Body of pancreas (tissue), 4 donors: ENCODE measurements at regions not wholly inside any gene's neighbourhood (a gene's known extent, or its start where the extent isn't known, plus 50 kb on each side); places are given as distances from the start of the nearest gene placed in this dataset.

ENCODE experiments used
- ATAC-seq: fragments of 150-250 bp; one replicate; pipeline ENCODE4 v1.9.1; 2016
- DNase-seq, 4 donors: peaks; one replicate each; pipeline ENCODE4 v3.0.0-alpha.2; 2019
- H3K27ac ChIP-seq, 4 donors: fragments of 200-600 bp; sonication (generic); 1 replicate in 3 of 4; 2 replicates in 1 of 4; pipeline versions ENCODE4 v1.5.1 to v1.6.1; 2016 to 2019; ENCODE audit warnings: mild to moderate bottlenecking in 1 of 4, mixed read lengths in 1 of 4, moderate library complexity in 1 of 4
- H3K27me3 ChIP-seq, 2 donors: fragments of 200-600 bp; sonication (generic); one replicate each; pipeline ENCODE4 v1.6.0; 2016; ENCODE audit warnings: mild to moderate bottlenecking in 1 of 2
- H3K36me3 ChIP-seq, 2 donors: fragments of 200-600 bp; sonication (generic); replicated peaks in 1 of 2; 2 replicates each; pipeline ENCODE4 v1.5.1; 2016; ENCODE audit warnings: low read depth in 2 of 2; ENCODE audit not compliant: insufficient read depth in 1 of 2
- H3K4me1 ChIP-seq: fragments of 200-600 bp; sonication (generic); one replicate; pipeline ENCODE4 v1.6.0; 2016
- H3K4me3 ChIP-seq, 2 donors: fragments of 200-600 bp; sonication (generic); 1 replicate in 1 of 2; 2 replicates in 1 of 2; pipeline ENCODE4 v1.5.1; 2016 to 2019
- H3K9me3 ChIP-seq, 3 donors: fragments of 200-600 bp; sonication (generic); 1 replicate in 2 of 3; 2 replicates in 1 of 3; pipeline ENCODE4 v1.5.1; 2016
- CTCF ChIP-seq, 7 experiments: fragments of 450-650 bp in 4 of 7; fragments of 200-600 bp in 3 of 7; sonication (generic) in 3 of 7; IDR thresholded peaks; one replicate each; pipeline ENCODE4 v1.5.1; 2016 to 2019; ENCODE audit warnings: antibody characterized with exemption in 7 of 7
- POLR2A ChIP-seq, 3 donors: fragments of 450-650 bp; IDR thresholded peaks; one replicate each; pipeline ENCODE4 v1.6.1; 2016; ENCODE audit warnings: antibody characterized with exemption in 3 of 3, mild to moderate bottlenecking in 2 of 3
- WGBS, 2 donors: methylation state at CpG; one replicate each; pipeline ENCODE4 v1.1.5; 2017; 5-methylcytosine and 5-hydroxymethylcytosine counted together
- intact Hi-C: fragments of 100-400 bp; cut with DNase I; formaldehyde crosslinking; loops from one replicate; pipeline ENCODE4 v1.15.1; 2023

DNA sequence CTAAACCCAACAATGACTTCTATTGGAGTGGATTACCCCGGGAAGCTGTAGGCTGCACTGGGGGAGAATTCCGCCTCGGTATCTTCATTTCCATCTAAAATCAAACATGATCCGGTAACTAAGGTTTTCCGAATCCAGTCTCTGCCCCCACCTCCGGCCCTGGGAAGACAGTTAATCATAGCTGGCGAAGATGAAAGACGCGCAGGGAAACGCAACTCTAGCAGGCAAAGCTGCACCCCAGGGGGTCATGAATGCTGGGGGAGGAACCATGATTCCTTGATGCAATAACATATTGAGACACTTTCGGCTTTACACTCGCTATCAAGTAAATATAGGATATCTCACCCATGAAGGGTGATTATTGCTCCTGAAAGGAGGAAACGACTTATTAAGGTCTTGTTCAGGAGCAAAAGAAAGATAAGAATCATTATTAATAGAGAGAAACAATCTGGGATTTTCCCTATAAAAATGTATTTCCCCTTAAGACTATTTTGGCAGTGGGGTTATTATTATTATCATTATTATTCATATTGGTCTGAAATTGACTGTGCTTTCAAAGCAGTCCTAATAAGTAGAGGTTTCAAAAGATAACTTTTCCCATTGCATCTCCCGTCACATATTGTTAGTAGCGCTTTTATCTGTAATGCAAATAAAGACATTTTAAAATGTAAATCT lies 614.9 kb downstream of the VRK1 start:
- TF ChIP-seq POLR2A (IDR thresholded peaks at IDR 0.05), result no peak
- intact Hi-C loops, result no loop called here
- peaks cover 0 to 10% of the 10 kb centered on the region in 2 donors for H3K27me3 ChIP-seq
- no peak for DNase-seq
- ATAC-seq, result no peak
- H3K27ac ChIP-seq, result no peak overlapping the region
- no peak overlapping the region for H3K4me3 ChIP-seq
- H3K9me3 ChIP-seq, result no peaks in the 10 kb centered on the region
- no peaks in the 10 kb centered on the region for H3K4me1 ChIP-seq
- WGBS, 2 donors, result 9 to 10% methylated on average over 15 of the region's 15 CpGs
- H3K36me3 ChIP-seq, result no peaks in the 10 kb centered on the region

- H3K27me3 ChIP-seq, result peaks cover 0 to 10% of the 10 kb centered on the region in 2 donors
- 15 to 26% methylated on average over 19 of the region's 19 CpGs for WGBS, 2 donors
- no peak for ATAC-seq
- no peak for TF ChIP-seq CTCF (IDR thresholded peaks at IDR 0.05)
- no peak for TF ChIP-seq POLR2A (IDR thresholded peaks at IDR 0.05)
- H3K4me3 ChIP-seq, result no peak overlapping the region
- no peaks in the 10 kb centered on the region for H3K9me3 ChIP-seq
- H3K4me1 ChIP-seq, result no peaks in the 10 kb centered on the region
- no peaks in the 10 kb centered on the region for H3K36me3 ChIP-seq
- DNase-seq, result no peak
- no peak overlapping the region for H3K27ac ChIP-seq
- intact Hi-C loops, result no loop called here
These were observed 615.9 kb downstream of the VRK1 start for GRCh38 chr14:97413022-97413539.

- Histone ChIP-seq H3K9me3 (no peaks in the 10 kb centered on the region), H3K36me3 (no peaks in the 10 kb centered on the region), H3K4me3 (no peak overlapping the region), H3K4me1 (no peaks in the 10 kb centered on the region), H3K27me3 (peaks cover 0 to 7% of the 10 kb centered on the region in 2 donors), H3K27ac (no peak overlapping the region)
- intact Hi-C loops, result no loop called here
- ATAC-seq (no peak), DNase-seq (no peak)
- WGBS, 2 donors, result 71 to 74% methylated on average over 14 of the region's 14 CpGs
- TF ChIP-seq CTCF (IDR thresholded peaks at IDR 0.05) (no peak), POLR2A (IDR thresholded peaks at IDR 0.05) (no peak)
These were observed 617.0 kb downstream of the VRK1 start for GRCh38 chr14:97413966-97414717.

DNA sequence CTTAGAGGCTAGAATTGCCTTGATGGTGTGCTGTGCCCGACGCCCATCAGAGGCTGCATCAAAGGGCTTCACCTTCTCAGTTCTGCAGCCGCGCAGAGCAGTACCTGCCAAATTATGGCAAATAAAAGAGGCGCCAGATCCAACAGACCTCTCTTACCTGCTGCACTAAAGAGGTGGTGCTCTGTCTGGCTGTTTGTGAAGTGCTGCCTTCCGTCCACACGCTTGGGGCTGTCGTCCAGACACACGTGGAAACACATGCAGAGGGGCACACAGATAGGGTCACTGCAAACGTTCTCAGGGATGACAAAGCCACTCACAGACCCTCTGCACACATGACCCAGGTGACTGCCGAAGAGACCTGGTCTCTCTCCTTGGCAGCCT lies 617.5 kb downstream of the VRK1 start:
- 58 to 60% methylated on average over 10 to 11 of the region's 11 CpGs for WGBS, 2 donors

More for the DNA sequence above, 617.5 kb downstream of the VRK1 start:
- H3K4me1 ChIP-seq, result no peaks in the 10 kb centered on the region
- H3K9me3 ChIP-seq, result no peaks in the 10 kb centered on the region
- peaks cover 0 to 6% of the 10 kb centered on the region in 2 donors for H3K27me3 ChIP-seq
- TF ChIP-seq POLR2A (IDR thresholded peaks at IDR 0.05) (no peak), CTCF (IDR thresholded peaks at IDR 0.05) (no peak)
- ATAC-seq, result no peak
- H3K36me3 ChIP-seq, result no peaks in the 10 kb centered on the region
- H3K4me3 ChIP-seq, result no peak overlapping the region
- no peak for DNase-seq
- no peak overlapping the region for H3K27ac ChIP-seq
- intact Hi-C loops, result no loop called here
